B cell (primary cell): ENCODE measurements at regions not wholly inside any gene's neighbourhood (a gene's known extent, or its start where the extent isn't known, plus 50 kb on each side); places are given as distances from the start of the nearest gene placed in this dataset.

Experiments used
- ATAC-seq: fragments of 200-7000 bp; cut with Tn5 transposase; one replicate; pipeline ENCODE4 v1.10.0; 2021; ENCODE audit warnings: low read depth, mild to moderate bottlenecking, moderate number of reproducible peaks, moderate library complexity
- CTCF ChIA-PET: fragments of 350-600 bp; sonication (Branson Sonifier 250); formaldehyde crosslinking; loops from one replicate; lab custom pipeline; 2021; ENCODE audit warnings: antibody characterized with exemption, inconsistent platforms; lab: Charles Lee
- POLR2A ChIA-PET: fragments of 350-600 bp; sonication (Branson Sonifier 250); formaldehyde crosslinking; loops from one replicate; lab custom pipeline; 2021; ENCODE audit warnings: antibody characterized with exemption; lab: Charles Lee
- DNase-seq: peaks from one replicate; pipeline ENCODE4 v3.0.0; 2013
- H2AFZ ChIP-seq: 2 replicates; pipeline ENCODE4 v1.6.1; 2012; ENCODE audit warnings: mild to moderate bottlenecking, low read depth, low read length; ENCODE audit not compliant: insufficient read depth, poor library complexity, severe bottlenecking
- H3K27ac ChIP-seq, 2 donors: 1 replicate in 1 of 2; 2 replicates in 1 of 2; pipeline ENCODE4 v1.5.1; 2012 to 2013; ENCODE audit warnings: low read length in 2 of 2, mild to moderate bottlenecking in 2 of 2, moderate library complexity in 1 of 2
- H3K27me3 ChIP-seq, 4 experiments: fragments of 200-600 bp in 1 of 4; sonication (generic) in 1 of 4; replicated peaks in 1 of 4; 1 replicate in 2 of 4; 2 replicates in 2 of 4; pipeline versions ENCODE4 v1.6.1 to v1.7.0; 2013 to 2016; ENCODE audit warnings: low read length in 3 of 4, mild to moderate bottlenecking in 2 of 4, mixed read lengths in 1 of 4, moderate library complexity in 1 of 4; ENCODE audit not compliant: insufficient read depth in 4 of 4, control insufficient read depth in 3 of 4; ENCODE audit errors: control extremely low read depth in 1 of 4
- H3K36me3 ChIP-seq, 2 experiments: replicated peaks in 1 of 2; 1 replicate in 1 of 2; 2 replicates in 1 of 2; pipeline versions ENCODE4 v1.6.1 to v1.7.1; 2013; ENCODE audit warnings: low read length in 1 of 2; ENCODE audit not compliant: insufficient read depth in 2 of 2, control insufficient read depth in 1 of 2; ENCODE audit errors: control extremely low read depth in 1 of 2, extremely low read depth in 1 of 2
- H3K4me1 ChIP-seq, 2 donors: fragments of 200-600 bp in 1 of 2; sonication (generic) in 1 of 2; 1 replicate in 1 of 2; 2 replicates in 1 of 2; pipeline versions ENCODE4 v1.5.1 to v1.6.1; 2013 to 2017; ENCODE audit warnings: low read length in 2 of 2; ENCODE audit not compliant: control insufficient read depth in 2 of 2, insufficient read depth in 2 of 2
- H3K4me2 ChIP-seq: replicated peaks from 2 replicates; pipeline ENCODE3; 2012; ENCODE audit warnings: mild to moderate bottlenecking, low read depth, low read length; ENCODE audit not compliant: poor library complexity, severe bottlenecking
- H3K4me3 ChIP-seq, 5 experiments: fragments of 200-600 bp in 1 of 5; sonication (generic) in 1 of 5; 1 replicate in 3 of 5; 2 replicates in 2 of 5; pipeline versions ENCODE4 v1.5.1 to v1.7.0; 2011 to 2016; ENCODE audit warnings: low read length in 4 of 5, mild to moderate bottlenecking in 4 of 5, low read depth in 2 of 5, control low read depth in 1 of 5, moderate library complexity in 1 of 5; ENCODE audit not compliant: insufficient read depth in 1 of 5; ENCODE audit errors: control extremely low read depth in 1 of 5, extremely low read depth in 1 of 5
- H3K79me2 ChIP-seq: fragments of 200-600 bp; sonication (generic); one replicate; pipeline ENCODE4 v1.6.0; 2016; ENCODE audit warnings: low read length; ENCODE audit not compliant: control insufficient read depth, insufficient read depth
- H3K9ac ChIP-seq: fragments of 200-600 bp; sonication (generic); 2 replicates; pipeline ENCODE4 v1.6.1; 2017; ENCODE audit warnings: mild to moderate bottlenecking, low read length, moderate library complexity
- H3K9me3 ChIP-seq, 3 donors: one replicate each; pipeline versions ENCODE4 v1.6.1 to v1.7.1; 2013; ENCODE audit warnings: low read length in 2 of 3; ENCODE audit not compliant: control insufficient read depth in 2 of 3, insufficient read depth in 1 of 3; ENCODE audit errors: control extremely low read depth in 1 of 3
- H4K20me1 ChIP-seq: 2 replicates; pipeline ENCODE4 v1.6.0; 2012; ENCODE audit warnings: mild to moderate bottlenecking, low read length; ENCODE audit not compliant: insufficient read depth, control insufficient read depth, poor library complexity, severe bottlenecking
- H3K27ac Mint-ChIP-seq: one replicate; pipeline ENCODE4 v1.8.0; 2021; ENCODE audit warnings: mixed read lengths
- H3K27me3 Mint-ChIP-seq: one replicate; pipeline ENCODE4 v1.8.0; 2021; ENCODE audit warnings: mixed read lengths
- H3K4me1 Mint-ChIP-seq: one replicate; pipeline ENCODE4 v1.8.0; 2021; ENCODE audit warnings: mixed read lengths
- H3K4me3 Mint-ChIP-seq: one replicate; pipeline ENCODE4 v1.8.0; 2021; ENCODE audit warnings: mixed read lengths
- H3K9me3 Mint-ChIP-seq: one replicate; pipeline ENCODE4 v1.8.0; 2022; ENCODE audit warnings: mixed read lengths; ENCODE audit not compliant: insufficient read depth
- CTCF ChIP-seq: fragments of 200-600 bp; IDR thresholded peaks from one replicate; pipeline ENCODE4 v1.8.0; 2022; ENCODE audit warnings: antibody characterized with exemption, mild to moderate bottlenecking
- EZH2 ChIP-seq: IDR thresholded peaks from 2 replicates; pipeline ENCODE4 v1.6.1; 2012; ENCODE audit warnings: borderline replicate concordance, low read depth, mild to moderate bottlenecking, moderate library complexity, low read length; ENCODE audit not compliant: insufficient read depth, poor library complexity, severe bottlenecking
- WGBS: methylation state at CpG from one replicate; pipeline ENCODE4 v1.1.5; 2013; ENCODE audit warnings: missing lambda C conversion rate; ENCODE audit not compliant: insufficient coverage; 5-methylcytosine and 5-hydroxymethylcytosine counted together
- intact Hi-C: fragments of 100-400 bp; cut with micrococcal nuclease; formaldehyde crosslinking; loops from one replicate; pipeline ENCODE4 v1.10.0; 2022

- WGBS: 48% methylated on average over 2 of the region's 5 CpGs
- intact Hi-C loops: no loop called here
Observed at GRCh38 chr18:1053331-1054315, 149.0 kb downstream of the ADCYAP1 start.

More at GRCh38 chr18:1053331-1054315, 149.0 kb downstream of the ADCYAP1 start:
- DNase-seq (no peak), ATAC-seq (no peak)
- H3K27me3 ChIP-seq: no peaks in the 10 kb centered on the region
- H3K27me3 Mint-ChIP-seq: no peaks in the 10 kb centered on the region
- H3K27ac Mint-ChIP-seq: no peak overlapping the region
- H3K4me1 Mint-ChIP-seq: no peaks in the 10 kb centered on the region
- H3K4me3 ChIP-seq: no peak overlapping the region
- H4K20me1 ChIP-seq: no peaks in the 10 kb centered on the region
- no peak overlapping the region for H3K27ac ChIP-seq
- POLR2A ChIA-PET: no interaction called here
- H3K36me3 ChIP-seq: no peaks in the 10 kb centered on the region
- no peak for TF ChIP-seq CTCF
- TF ChIP-seq EZH2: no peak
- no peak overlapping the region for H3K9ac ChIP-seq
- no peak overlapping the region for H3K4me2 ChIP-seq
- no peak overlapping the region for H3K4me3 Mint-ChIP-seq
- peaks cover 2% of the 10 kb centered on the region for H3K9me3 Mint-ChIP-seq
- H3K4me1 ChIP-seq: no peaks in the 10 kb centered on the region
- H3K79me2 ChIP-seq: no peaks in the 10 kb centered on the region
- H3K9me3 ChIP-seq: no peaks in the 10 kb centered on the region
- CTCF ChIA-PET: no interaction called here
- H2AFZ ChIP-seq: no peak overlapping the region
